SK-N-SH (cell line): ENCODE measurements at regions not wholly inside any gene's neighbourhood (a gene's known extent, or its start where the extent isn't known, plus 50 kb on each side); places are given as distances from the start of the nearest gene placed in this dataset.

Experiments
- ELF1 ChIP-seq: IDR thresholded peaks from 2 replicates; pipeline ENCODE4 v1.4.0; 2012
- EP300 ChIP-seq, 2 experiments: IDR thresholded peaks; 2 replicates each; pipeline versions ENCODE4 v1.4.0 to v1.6.1; 2012; ENCODE audit warnings: borderline replicate concordance in 1 of 2, low read depth in 1 of 2, low read length in 1 of 2
- EZH2phosphoT487 ChIP-seq: fragments of 200-600 bp; sonication (generic); IDR thresholded peaks from 2 replicates; pipeline ENCODE4 v1.6.1; 2017; ENCODE audit warnings: low read depth, mixed run types, mild to moderate bottlenecking, antibody characterized with exemption, moderate library complexity, borderline replicate concordance
- JUND ChIP-seq: IDR thresholded peaks from 2 replicates; pipeline ENCODE4 v1.4.0; 2012
- NFIC ChIP-seq: IDR thresholded peaks from 2 replicates; pipeline ENCODE4 v1.4.0; 2012; ENCODE audit warnings: borderline replicate concordance
- POLR2AphosphoS5 ChIP-seq: IDR thresholded peaks from 2 replicates; pipeline ENCODE4 v1.6.1; 2012; ENCODE audit warnings: low read depth, low read length
- RCOR1 ChIP-seq: fragments of 150-350 bp; IDR thresholded peaks from 2 replicates; pipeline ENCODE4 v1.6.1; 2017; ENCODE audit warnings: antibody characterized with exemption, low read length
- SMC3 ChIP-seq: IDR thresholded peaks from 2 replicates; pipeline ENCODE4 v1.6.1; 2012; ENCODE audit warnings: low read depth, low read length, improper control_type of control experiment
- YY1 ChIP-seq: IDR thresholded peaks from 2 replicates; pipeline ENCODE4 v1.4.0; 2012; ENCODE audit warnings: low read depth, mild to moderate bottlenecking
- TF ChIP-seq, protein P1 (sequence below): fragments of 200-600 bp; sonication (generic); IDR thresholded peaks from 2 replicates; pipeline ENCODE4 v1.6.1; 2017; ENCODE audit warnings: antibody characterized with exemption, mild to moderate bottlenecking, moderate library complexity

DNA sequence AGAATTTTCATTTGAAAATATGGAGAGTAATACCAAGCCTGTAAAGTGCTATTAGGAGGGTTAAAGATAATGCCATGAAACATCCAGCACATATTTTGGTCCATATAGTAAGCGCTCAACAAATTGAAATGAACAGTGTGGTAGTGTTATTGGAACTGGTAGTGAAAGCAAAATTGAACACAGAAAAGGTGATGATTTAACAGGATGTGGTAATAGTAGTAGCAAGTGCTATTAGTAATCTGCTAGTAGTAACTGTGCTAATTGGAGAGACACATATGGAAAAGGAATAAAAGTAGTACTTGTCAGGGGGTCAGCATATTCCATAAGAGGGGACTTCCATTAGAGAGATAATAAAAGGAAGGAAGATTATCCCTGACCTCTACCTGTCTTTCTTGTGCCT, 187.3 kb downstream of the HTR1A start:
- no peak for TF ChIP-seq JUND
- TF ChIP-seq SMC3 = no peak
- no peak for TF ChIP-seq EP300 (IDR thresholded peaks at IDR 0.05; ENCODE audit: borderline replicate concordance in 1 of 2, low read depth in 1 of 2, low read length in 1 of 2)
- TF ChIP-seq RCOR1 = no peak
- TF ChIP-seq ELF1 = no peak
- TF ChIP-seq, protein P1, sequence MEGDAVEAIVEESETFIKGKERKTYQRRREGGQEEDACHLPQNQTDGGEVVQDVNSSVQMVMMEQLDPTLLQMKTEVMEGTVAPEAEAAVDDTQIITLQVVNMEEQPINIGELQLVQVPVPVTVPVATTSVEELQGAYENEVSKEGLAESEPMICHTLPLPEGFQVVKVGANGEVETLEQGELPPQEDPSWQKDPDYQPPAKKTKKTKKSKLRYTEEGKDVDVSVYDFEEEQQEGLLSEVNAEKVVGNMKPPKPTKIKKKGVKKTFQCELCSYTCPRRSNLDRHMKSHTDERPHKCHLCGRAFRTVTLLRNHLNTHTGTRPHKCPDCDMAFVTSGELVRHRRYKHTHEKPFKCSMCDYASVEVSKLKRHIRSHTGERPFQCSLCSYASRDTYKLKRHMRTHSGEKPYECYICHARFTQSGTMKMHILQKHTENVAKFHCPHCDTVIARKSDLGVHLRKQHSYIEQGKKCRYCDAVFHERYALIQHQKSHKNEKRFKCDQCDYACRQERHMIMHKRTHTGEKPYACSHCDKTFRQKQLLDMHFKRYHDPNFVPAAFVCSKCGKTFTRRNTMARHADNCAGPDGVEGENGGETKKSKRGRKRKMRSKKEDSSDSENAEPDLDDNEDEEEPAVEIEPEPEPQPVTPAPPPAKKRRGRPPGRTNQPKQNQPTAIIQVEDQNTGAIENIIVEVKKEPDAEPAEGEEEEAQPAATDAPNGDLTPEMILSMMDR = no peak
- no peak for TF ChIP-seq POLR2AphosphoS5
- TF ChIP-seq YY1 = no peak
- no peak for TF ChIP-seq EZH2phosphoT487
- no peak for TF ChIP-seq NFIC
